ENCODE measurements at regions not wholly inside any gene's neighbourhood (a gene's known extent, or its start where the extent isn't known, plus 50 kb on each side); places are given as distances from the start of the nearest gene placed in this dataset.

DNA sequence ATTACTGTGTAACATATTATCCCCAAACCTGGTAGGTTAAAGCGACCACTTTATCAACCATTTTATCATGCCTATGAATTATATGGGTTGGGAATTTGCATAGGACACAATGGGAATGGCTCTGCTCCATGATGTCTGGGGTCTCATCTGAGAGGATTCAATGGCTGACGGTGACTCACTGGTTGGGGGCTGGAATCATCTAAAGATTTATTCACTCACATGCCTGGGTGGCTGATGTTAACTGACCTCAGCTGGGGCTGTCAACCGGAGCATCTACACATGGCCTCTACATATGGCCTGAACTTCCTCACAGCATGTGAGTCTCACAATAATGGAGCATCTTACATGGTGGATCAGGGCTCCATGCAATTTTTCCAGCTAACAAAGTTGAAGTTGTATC is 313.1 kb upstream of the PPP2R3A start:
- no peak for TF ChIP-seq POLR2A (IDR thresholded peaks at IDR 0.05)
- TF ChIP-seq, protein P1, sequence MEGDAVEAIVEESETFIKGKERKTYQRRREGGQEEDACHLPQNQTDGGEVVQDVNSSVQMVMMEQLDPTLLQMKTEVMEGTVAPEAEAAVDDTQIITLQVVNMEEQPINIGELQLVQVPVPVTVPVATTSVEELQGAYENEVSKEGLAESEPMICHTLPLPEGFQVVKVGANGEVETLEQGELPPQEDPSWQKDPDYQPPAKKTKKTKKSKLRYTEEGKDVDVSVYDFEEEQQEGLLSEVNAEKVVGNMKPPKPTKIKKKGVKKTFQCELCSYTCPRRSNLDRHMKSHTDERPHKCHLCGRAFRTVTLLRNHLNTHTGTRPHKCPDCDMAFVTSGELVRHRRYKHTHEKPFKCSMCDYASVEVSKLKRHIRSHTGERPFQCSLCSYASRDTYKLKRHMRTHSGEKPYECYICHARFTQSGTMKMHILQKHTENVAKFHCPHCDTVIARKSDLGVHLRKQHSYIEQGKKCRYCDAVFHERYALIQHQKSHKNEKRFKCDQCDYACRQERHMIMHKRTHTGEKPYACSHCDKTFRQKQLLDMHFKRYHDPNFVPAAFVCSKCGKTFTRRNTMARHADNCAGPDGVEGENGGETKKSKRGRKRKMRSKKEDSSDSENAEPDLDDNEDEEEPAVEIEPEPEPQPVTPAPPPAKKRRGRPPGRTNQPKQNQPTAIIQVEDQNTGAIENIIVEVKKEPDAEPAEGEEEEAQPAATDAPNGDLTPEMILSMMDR (IDR thresholded peaks at IDR 0.05), result no peak
